ENCODE measurements at regions not wholly inside any gene's neighbourhood (a gene's known extent, or its start where the extent isn't known, plus 50 kb on each side); places are given as distances from the start of the nearest gene placed in this dataset.

- DNase-seq (ENCODE audit: low spot score) = no peak
Measured at GRCh38 chr7:31284106-31284505, 56.4 kb downstream of the NEUROD6 start.

- DNase-seq (ENCODE audit: low spot score) = no peak
Measured at GRCh38 chr7:31271641-31272405, 68.7 kb downstream of the NEUROD6 start.

- DNase-seq (ENCODE audit: low spot score) = no peak
Measured at GRCh38 chr7:31267486-31267885, 73.0 kb downstream of the NEUROD6 start.

- no peak for DNase-seq (ENCODE audit: low spot score)
Measured at GRCh38 chr7:31263338-31263737, 77.2 kb downstream of the NEUROD6 start.

- DNase-seq (ENCODE audit: low spot score) = no peak
Measured at GRCh38 chr7:31261341-31261740, 79.2 kb downstream of the NEUROD6 start.

GRCh38 chr7:31260851-31261250, 79.7 kb downstream of the NEUROD6 start:
- DNase-seq (ENCODE audit: low spot score) = no peak

- DNase-seq (ENCODE audit: low spot score) = no peak
Measured at GRCh38 chr7:31258391-31258790, 82.1 kb downstream of the NEUROD6 start.

- no peak for DNase-seq (ENCODE audit: low spot score)
Measured at GRCh38 chr7:31256506-31256905, 84.0 kb downstream of the NEUROD6 start.

GRCh38 chr7:31254926-31255325, 85.6 kb downstream of the NEUROD6 start:
- no peak for DNase-seq (ENCODE audit: low spot score)

GRCh38 chr7:31253532-31253931, 87.0 kb downstream of the NEUROD6 start:
- no peak for DNase-seq (ENCODE audit: low spot score)

GRCh38 chr7:31251441-31251840, 89.1 kb downstream of the NEUROD6 start:
- DNase-seq (ENCODE audit: low spot score) = no peak

GRCh38 chr7:31249671-31250070, 90.9 kb downstream of the NEUROD6 start:
- DNase-seq (ENCODE audit: low spot score) = no peak

- no peak for DNase-seq (ENCODE audit: low spot score)
Measured at GRCh38 chr7:31236868-31237267, 103.7 kb downstream of the NEUROD6 start.

- no peak for DNase-seq (ENCODE audit: low spot score)
Measured at GRCh38 chr7:31234836-31235605, 105.5 kb downstream of the NEUROD6 start.

GRCh38 chr7:31228957-31229356, 111.6 kb downstream of the NEUROD6 start:
- DNase-seq (ENCODE audit: low spot score) = no peak

- no peak for DNase-seq (ENCODE audit: low spot score)
Measured at GRCh38 chr7:31214751-31215150, 125.8 kb downstream of the NEUROD6 start.

GRCh38 chr7:31211281-31211680, 129.2 kb downstream of the NEUROD6 start:
- no peak for DNase-seq (ENCODE audit: low spot score)

- DNase-seq (ENCODE audit: low spot score) = no peak
Measured at GRCh38 chr7:31204071-31204470, 136.5 kb downstream of the NEUROD6 start.

GRCh38 chr7:31203551-31203950, 137.0 kb downstream of the NEUROD6 start:
- DNase-seq (ENCODE audit: low spot score) = no peak

GRCh38 chr7:31202801-31203200, 137.7 kb downstream of the NEUROD6 start:
- DNase-seq (ENCODE audit: low spot score) = no peak

GRCh38 chr7:31192986-31193385, 140.9 kb downstream of the ADCYAP1R1 start:
- DNase-seq (ENCODE audit: low spot score) = no peak

- no peak for DNase-seq (ENCODE audit: low spot score)
Measured at GRCh38 chr7:31190906-31191305, 138.8 kb downstream of the ADCYAP1R1 start.

GRCh38 chr7:31186202-31186601, 134.1 kb downstream of the ADCYAP1R1 start:
- no peak for DNase-seq (ENCODE audit: low spot score)

- peak; percentile 51 for DNase-seq (ENCODE audit: low spot score)
Measured at GRCh38 chr7:31175672-31176071, 123.6 kb downstream of the ADCYAP1R1 start.
